Sigmoid colon (tissue), 3 donors: ENCODE measurements at regions not wholly inside any gene's neighbourhood (a gene's known extent, or its start where the extent isn't known, plus 50 kb on each side); places are given as distances from the start of the nearest gene placed in this dataset.

Experiments used
- POLR2A ChIP-seq, 2 donors: fragments of 450-650 bp; IDR thresholded peaks; one replicate each; pipeline ENCODE4 v1.6.1; 2016; ENCODE audit warnings: antibody characterized with exemption in 2 of 2, mild to moderate bottlenecking in 2 of 2, moderate library complexity in 2 of 2
- TF ChIP-seq, protein P1 (sequence below), 4 experiments: fragments of 450-650 bp in 3 of 4; fragments of 200-600 bp in 1 of 4; IDR thresholded peaks; one replicate each; pipeline ENCODE4 v1.5.1; 2016 to 2019; ENCODE audit warnings: antibody characterized with exemption in 4 of 4, mild to moderate bottlenecking in 3 of 4, moderate library complexity in 2 of 4

- no peak for TF ChIP-seq POLR2A (IDR thresholded peaks at IDR 0.05)
- TF ChIP-seq, protein P1, sequence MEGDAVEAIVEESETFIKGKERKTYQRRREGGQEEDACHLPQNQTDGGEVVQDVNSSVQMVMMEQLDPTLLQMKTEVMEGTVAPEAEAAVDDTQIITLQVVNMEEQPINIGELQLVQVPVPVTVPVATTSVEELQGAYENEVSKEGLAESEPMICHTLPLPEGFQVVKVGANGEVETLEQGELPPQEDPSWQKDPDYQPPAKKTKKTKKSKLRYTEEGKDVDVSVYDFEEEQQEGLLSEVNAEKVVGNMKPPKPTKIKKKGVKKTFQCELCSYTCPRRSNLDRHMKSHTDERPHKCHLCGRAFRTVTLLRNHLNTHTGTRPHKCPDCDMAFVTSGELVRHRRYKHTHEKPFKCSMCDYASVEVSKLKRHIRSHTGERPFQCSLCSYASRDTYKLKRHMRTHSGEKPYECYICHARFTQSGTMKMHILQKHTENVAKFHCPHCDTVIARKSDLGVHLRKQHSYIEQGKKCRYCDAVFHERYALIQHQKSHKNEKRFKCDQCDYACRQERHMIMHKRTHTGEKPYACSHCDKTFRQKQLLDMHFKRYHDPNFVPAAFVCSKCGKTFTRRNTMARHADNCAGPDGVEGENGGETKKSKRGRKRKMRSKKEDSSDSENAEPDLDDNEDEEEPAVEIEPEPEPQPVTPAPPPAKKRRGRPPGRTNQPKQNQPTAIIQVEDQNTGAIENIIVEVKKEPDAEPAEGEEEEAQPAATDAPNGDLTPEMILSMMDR (IDR thresholded peaks at IDR 0.05): no peak
Observed at GRCh38 chr3:124263168-124263567, 271.2 kb upstream of the ROPN1 start.
